LoVo (cell line): ENCODE measurements at regions not wholly inside any gene's neighbourhood (a gene's known extent, or its start where the extent isn't known, plus 50 kb on each side); places are given as distances from the start of the nearest gene placed in this dataset.
"Not testable (repeated sequence)": the region's sequence is repeated elsewhere in the genome, so short reads cannot be mapped to it uniquely, and the experiment has no call there.

Experiments used
- DNase-seq: peaks from one replicate; pipeline ENCODE4 v3.0.0-alpha.2; 2016; ENCODE audit warnings: low spot score

GRCh38 chr17:70597774-70598173 is 428.4 kb downstream of the KCNJ2 start:
- no peak for DNase-seq

DNA sequence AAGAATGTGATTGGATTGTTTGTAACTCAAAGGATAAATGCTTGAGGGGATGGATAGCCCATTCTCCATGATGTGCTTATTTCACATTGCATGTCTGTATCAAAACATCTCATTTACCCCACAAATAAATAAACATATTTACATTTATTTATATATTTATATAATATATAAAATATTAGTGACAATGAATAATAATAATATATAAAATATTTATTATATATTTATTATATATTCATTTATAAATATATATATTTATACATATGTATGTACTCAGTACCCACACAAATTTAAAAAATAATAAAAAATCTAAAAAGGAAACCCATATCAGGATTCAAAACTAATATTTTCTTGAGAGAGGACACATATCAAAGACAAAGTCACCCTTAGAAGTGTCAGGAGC is 429.9 kb downstream of the KCNJ2 start:
- no peak for DNase-seq

DNA sequence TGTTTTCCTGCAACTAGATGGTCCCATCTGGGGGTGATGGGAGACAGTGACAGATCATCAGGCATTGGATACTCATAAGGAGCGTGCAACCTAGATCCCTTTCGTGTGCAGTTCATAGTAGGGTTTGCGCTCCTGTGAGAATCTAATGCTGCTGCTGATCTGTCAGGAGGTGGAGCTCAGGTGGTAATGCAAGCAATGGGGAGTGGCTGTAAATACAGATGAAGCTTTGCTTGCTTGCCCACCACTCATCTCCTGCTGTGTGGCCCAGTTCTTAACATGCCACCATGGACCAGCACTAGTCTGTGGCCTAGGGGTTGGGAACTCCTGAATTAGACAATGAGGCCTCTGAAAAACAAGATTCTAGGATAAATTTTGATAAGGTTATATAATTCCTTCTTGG is 430.6 kb downstream of the KCNJ2 start:
- not testable (repeated sequence) for DNase-seq

DNA sequence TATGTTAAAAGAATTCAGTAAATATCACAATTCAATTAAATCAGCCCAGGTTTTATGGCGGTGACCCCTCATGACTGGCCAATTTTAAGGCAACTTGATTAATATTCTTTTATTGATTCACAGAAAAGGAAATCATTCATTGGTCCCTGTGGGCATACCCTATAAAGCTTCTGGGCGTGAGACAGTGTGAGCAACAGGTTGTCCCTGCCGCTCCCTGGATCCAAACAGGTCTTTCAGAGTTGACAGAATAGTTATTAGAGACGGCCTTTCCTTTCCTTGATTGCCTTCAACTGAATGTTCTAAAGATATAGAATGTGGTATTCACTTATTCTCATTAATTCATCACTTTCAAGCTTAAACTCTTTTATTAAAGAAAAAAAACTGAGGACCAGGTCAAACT is 433.9 kb downstream of the KCNJ2 start:
- no peak for DNase-seq

GRCh38 chr17:70604854-70605253 is 435.5 kb downstream of the KCNJ2 start:
- DNase-seq, result no peak

DNA sequence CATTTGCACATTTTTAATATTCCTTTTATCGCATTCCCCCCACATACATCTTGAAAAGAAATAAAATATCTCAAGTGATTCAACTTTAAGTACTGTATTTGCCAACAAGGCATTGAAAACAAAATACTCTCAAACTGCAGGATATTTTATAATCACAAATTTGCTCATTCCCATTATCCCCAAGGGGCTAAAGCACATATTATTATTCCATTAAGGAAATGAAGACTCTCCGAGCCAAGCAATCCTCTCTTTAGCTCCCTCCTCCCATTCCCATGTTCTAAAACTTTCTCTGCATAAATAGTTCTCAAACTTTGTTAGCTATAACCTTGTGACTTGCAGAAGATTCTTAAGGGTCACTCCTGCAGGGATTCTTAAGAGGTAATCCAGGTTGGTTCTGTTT is 436.8 kb downstream of the KCNJ2 start:
- no peak for DNase-seq

GRCh38 chr17:70608193-70608592 is 438.9 kb downstream of the KCNJ2 start:
- DNase-seq, result no peak

GRCh38 chr17:70608957-70609356 is 439.6 kb downstream of the KCNJ2 start:
- no peak for DNase-seq

DNA sequence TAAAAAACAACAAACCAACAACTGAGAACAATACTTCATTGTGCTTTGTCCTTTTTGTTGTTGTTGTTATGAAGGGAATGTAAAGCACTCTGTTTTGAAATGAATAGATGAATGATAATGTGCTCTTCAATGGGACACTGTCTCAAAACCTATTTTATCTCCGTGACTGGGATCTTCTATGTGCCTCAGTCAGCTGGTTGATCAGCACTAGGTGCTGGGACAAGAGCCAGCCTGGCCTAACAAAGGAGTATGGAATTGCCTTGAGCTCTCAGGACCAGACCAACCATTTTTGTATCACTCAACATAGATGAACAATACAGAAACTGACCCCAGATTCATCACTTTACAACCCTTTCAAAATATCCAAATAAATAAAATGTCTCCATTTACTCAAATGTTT is 440.2 kb downstream of the KCNJ2 start:
- DNase-seq, result no peak

DNA sequence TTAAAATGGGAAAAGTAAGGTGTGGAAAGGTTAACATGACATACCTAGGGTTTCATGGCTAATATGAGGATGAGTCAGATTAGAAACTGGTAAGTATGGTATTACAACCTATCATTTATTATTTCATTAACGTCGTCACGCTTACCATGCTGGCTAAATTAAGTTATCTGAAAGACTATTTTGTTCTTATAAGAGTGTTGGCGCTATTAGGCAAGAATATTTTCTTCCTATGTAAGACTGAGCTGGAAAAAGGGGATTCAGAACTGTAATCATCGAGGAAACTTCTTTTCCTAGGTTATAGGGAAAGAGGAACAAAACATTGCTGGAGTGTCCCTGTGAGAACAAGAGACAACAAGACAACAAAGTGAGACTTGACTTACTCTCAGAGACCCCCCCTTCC is 440.8 kb downstream of the KCNJ2 start:
- DNase-seq, result no peak

DNA sequence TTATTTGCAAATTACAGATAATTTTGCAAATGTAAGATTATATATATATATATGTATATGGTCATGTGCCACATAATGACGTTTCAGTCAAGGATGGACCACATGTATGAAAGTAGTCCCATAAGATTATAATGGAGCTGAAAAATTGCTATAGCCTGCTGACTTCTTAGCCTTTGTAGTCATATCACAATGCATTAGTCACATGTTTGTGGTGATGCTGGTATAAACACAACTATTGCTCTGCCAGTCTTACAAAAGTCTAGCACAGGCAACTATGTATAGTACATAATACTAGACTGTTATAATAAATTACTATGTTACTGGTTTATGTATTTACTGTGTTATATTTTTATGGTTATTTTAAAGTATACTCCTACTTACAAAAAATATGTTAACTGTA is 444.3 kb downstream of the KCNJ2 start:
- DNase-seq, result no peak

- no peak for DNase-seq
These were observed 446.5 kb downstream of the KCNJ2 start for GRCh38 chr17:70615831-70616230.

DNA sequence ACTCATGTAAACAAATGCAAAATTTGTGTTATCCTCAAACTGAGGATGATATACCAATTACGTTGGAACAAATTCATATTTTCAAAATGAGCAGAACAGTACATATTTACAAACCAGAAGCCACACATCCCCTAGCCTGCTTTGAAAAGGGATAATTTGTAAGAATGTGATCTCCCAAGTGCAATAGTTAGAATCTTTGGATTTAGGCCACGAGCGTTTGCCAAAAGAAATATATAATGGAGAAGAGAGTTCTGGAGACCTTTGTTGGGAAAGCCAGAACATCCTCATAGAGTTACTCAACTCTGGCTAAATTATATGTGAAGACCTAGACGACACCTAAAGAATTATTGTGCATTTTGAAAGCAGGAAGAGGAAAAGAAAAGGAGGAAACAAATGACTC is 449.3 kb downstream of the KCNJ2 start:
- no peak for DNase-seq

DNA sequence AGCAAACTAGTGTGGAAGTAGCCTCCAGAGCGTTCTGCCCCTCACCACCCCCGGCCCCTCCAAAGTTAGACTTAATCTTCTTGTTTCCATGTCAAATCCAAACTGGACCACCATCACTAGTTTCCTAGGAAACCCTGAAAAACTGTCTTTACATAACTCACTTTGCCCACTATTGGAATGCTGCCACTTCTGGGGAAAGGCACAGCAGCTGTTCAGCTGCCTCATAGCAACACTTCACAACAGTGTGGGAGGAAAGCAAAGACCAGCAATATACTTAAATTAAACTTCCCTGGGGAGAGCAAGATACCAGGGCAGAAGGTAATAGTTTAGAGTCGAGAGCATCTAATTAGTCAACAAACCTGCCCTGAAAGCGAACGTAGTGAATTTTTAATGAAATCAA is 452.2 kb downstream of the KCNJ2 start:
- DNase-seq, result no peak

GRCh38 chr17:70622368-70623260 is 453.3 kb downstream of the KCNJ2 start:
- DNase-seq, result no peak

DNA sequence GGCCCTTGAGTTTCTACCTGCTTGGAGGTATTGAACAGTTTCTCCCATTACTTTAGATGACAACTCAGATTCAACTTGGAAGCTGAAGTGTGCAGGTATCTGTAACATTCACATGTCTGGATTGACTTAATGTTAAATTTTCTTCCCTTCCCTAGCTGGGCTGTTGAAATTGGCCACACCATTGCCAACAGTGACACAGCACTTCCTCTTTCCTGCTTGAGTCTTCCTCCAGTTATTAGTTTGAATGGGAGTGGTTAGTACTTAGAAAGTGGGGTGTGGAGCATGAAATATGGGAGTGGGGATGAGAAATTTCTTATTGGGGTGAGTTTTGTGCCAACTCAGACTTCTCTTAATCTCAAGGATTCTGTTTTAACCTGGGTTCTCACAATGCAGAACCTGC is 454.9 kb downstream of the KCNJ2 start:
- DNase-seq, result no peak

DNA sequence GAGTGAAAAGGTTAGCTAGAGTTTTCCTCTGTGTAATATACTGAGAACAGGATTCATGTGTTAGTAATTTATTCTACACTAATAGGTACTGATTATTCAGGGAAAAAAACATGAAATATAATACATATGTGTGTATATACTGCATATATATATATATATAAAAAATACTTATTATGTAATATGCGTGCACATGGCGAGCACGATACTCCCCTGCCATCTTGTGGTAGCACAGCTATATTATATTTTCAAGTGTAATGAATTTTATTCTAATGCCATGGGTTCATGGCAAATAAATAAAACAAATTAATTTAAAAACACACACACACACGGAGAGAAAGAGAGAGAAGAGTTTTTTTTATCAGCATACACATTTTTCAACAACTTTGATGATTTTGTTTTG is 460.6 kb downstream of the KCNJ2 start:
- no peak for DNase-seq

DNA sequence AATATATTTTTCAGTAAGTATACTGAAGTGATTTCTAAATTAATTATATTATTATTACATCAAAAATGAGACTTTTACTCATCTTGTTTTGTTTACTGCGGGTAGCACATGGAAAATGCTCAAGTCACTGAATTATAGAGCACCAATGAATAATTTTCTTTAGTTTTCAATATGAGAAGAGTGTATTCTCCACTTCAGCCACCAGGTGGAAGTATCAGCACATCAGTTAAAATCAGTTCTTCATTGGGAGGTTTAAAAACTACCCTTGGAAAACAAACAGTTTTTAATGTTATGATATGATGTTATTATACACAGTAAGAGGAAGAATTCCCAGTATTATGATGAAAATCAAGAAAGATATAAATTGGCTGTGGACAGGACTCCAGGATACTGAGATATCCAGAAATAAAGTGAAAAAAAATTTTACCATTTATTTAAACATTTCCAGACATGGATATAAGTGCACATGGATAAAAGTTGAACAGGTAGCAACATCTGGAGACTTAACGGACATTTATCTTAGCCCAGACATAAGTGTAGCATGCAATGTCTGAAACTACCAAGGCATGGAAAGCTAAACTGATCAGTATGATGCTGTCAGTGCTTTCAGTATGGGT is 467.3 kb downstream of the KCNJ2 start:
- DNase-seq, result peak; percentile 34

- no peak for DNase-seq
These were observed 472.7 kb downstream of the KCNJ2 start for GRCh38 chr17:70642059-70642458.

DNA sequence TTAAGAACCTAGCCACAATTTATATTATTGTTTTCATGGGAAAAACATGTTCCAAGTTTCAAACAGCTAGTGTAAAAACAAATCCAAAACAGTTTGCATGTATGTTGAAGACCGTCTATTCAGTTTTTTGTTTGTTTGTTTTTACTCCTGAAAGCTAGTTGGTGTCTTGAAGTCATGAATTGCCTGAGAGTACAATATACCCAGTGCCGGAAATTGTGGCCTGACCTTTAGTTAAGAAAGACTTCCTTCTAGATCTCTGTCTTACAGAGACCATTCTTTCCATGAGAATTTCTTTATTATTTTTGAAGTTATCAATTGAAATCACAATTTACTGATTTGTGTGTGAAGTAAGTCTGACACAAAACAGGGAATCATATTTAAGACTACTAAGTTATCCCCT is 474.8 kb downstream of the KCNJ2 start:
- no peak for DNase-seq

DNA sequence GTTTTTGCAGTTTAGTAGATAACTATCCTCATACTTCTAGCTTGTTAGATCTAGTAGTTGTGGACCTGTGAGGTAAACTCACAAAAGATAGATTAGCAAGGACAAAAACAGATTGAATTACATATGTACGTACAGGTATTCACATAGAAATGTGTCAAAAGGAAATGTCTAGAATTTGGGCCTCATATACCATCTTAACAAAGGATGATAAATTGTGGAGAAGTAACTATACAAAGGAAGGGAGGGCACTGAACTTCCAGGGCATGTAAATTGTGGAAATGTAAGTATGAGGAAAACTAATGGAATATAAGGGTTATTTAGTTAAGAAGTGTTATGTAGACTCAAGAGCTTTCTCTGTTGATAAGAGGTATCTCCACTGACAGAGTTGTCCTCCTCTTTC is 477.3 kb downstream of the KCNJ2 start:
- no peak for DNase-seq

DNA sequence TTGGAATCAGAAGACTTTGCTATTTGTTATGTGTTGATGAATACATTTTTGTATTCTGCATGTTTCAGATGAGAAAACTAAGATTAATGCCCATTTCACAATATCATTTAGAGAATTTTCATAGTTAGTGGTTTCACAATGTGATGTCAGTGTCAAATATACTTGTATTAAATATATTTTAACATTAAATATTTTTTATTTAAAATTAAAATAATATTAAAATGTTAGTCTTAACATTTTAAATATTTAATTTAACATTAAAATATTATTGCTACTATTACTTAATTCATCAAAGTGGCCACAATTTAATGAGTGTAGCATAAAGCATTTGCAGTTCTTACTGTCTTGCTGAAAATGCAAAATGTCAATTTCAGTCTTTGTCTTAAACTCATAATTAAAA is 478.8 kb downstream of the KCNJ2 start:
- DNase-seq, result no peak

DNA sequence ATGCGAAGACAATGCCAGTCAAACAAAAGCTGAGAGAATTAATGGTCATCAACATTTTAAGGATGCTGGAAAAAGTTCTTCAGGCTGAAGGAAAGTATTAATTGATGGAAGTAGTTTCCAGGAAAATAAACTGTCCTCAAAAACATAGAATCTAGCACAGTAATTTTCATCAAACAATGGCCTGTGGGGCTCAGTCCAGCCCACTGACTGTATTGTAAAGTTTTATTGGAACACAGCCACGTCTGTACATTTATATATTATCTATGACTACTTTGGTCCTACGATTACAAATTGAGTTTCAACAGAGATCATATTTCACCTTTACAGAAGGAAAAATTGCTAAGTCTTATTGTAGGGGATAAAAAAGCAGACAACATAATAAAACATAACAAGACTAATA is 484.5 kb downstream of the KCNJ2 start:
- DNase-seq, result no peak

DNA sequence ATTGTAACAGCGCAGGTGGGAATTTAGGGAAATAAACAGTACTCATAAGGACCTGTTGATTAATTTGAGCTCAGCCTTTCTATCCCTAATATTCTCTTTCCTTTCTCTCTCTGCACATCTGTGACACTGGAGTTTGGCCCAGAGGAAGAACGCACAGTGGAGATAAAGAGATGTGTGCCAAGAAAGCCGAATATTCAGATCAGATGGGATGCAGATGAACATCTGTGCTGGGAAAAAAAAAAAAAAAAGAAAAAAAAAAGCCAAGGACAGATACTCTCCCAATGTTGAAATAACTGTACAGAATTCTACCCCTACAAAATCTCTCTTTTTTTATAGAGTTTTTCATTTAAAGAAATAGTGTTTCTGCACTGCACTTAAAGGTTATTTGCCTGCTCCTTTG is 485.4 kb downstream of the KCNJ2 start:
- DNase-seq, result no peak
